H1 (cell line): ENCODE measurements at regions not wholly inside any gene's neighbourhood (a gene's known extent, or its start where the extent isn't known, plus 50 kb on each side); places are given as distances from the start of the nearest gene placed in this dataset.
A peak's percentile ranks its signal among the peaks of the same experiment; 100 is the strongest.

Experiments used
- CTCF ChIA-PET: fragments of 300-600 bp; sonication (Branson Sonifier 250); formaldehyde crosslinking; loops from one replicate; lab custom pipeline; 2021; ENCODE audit not compliant: partially characterized antibody; lab: Charles Lee
- POLR2A ChIA-PET: fragments of 300-600 bp; sonication (Branson Sonifier 250); formaldehyde crosslinking; loops from one replicate; lab custom pipeline; 2021; ENCODE audit warnings: inconsistent platforms; ENCODE audit not compliant: partially characterized antibody; lab: Charles Lee
- DNase-seq, 2 experiments: peaks; one replicate each; pipeline versions ENCODE4 v3.0.0 to v3.0.0-alpha.2; 2010 to 2022; ENCODE audit warnings: low spot score in 2 of 2, low read depth in 1 of 2, mixed read lengths in 1 of 2
- FAIRE-seq: peaks from 2 replicates; lab custom pipeline; 2011; peaks lifted over from hg19 to GRCh38; lab: Jason Lieb, UNC
- H2AFZ ChIP-seq: 2 replicates; pipeline ENCODE4 v1.8.1; 2012; ENCODE audit warnings: low read length, inconsistent platforms
- H2AK5ac ChIP-seq: 2 replicates; pipeline ENCODE4 v1.6.1; 2013; ENCODE audit warnings: low read depth, low read length
- H2BK120ac ChIP-seq: replicated peaks from 2 replicates; pipeline ENCODE3; 2013; ENCODE audit warnings: low read depth, low read length, inconsistent platforms
- H2BK12ac ChIP-seq: 2 replicates; pipeline ENCODE4 v1.6.1; 2013; ENCODE audit warnings: low read depth, low read length
- H2BK15ac ChIP-seq: 2 replicates; pipeline ENCODE4 v1.6.1; 2013; ENCODE audit warnings: low read length
- H2BK20ac ChIP-seq: 2 replicates; pipeline ENCODE4 v1.6.1; 2013; ENCODE audit warnings: low read length
- H2BK5ac ChIP-seq: 2 replicates; pipeline ENCODE4 v1.6.1; 2013; ENCODE audit warnings: low read depth, low read length
- H3K14ac ChIP-seq: 2 replicates; pipeline ENCODE4 v1.6.1; 2013; ENCODE audit warnings: inconsistent platforms; ENCODE audit not compliant: insufficient read length
- H3K18ac ChIP-seq: 2 replicates; pipeline ENCODE4 v1.6.1; 2013; ENCODE audit warnings: low read length; ENCODE audit errors: extremely low read depth
- H3K23ac ChIP-seq: 2 replicates; pipeline ENCODE4 v1.6.1; 2013; ENCODE audit warnings: inconsistent platforms; ENCODE audit not compliant: insufficient read length
- H3K23me2 ChIP-seq: 2 replicates; pipeline ENCODE4 v1.6.1; 2013; ENCODE audit warnings: low read depth, low read length
- H3K27ac ChIP-seq: 2 replicates; pipeline ENCODE4 v1.6.1; 2011; ENCODE audit warnings: low read depth, low read length, inconsistent platforms
- H3K27me3 ChIP-seq, 4 experiments: replicated peaks in 1 of 4; 1 replicate in 1 of 4; 2 replicates in 3 of 4; pipeline versions ENCODE4 v1.6.1 to v1.8.1; 2011 to 2013; ENCODE audit warnings: low read length in 3 of 4, mild to moderate bottlenecking in 3 of 4, inconsistent platforms in 2 of 4, mixed read lengths in 2 of 4, moderate library complexity in 1 of 4; ENCODE audit not compliant: control insufficient read depth in 3 of 4, insufficient read depth in 3 of 4; ENCODE audit errors: extremely low read depth in 1 of 4
- H3K36me3 ChIP-seq, 4 experiments: 2 replicates each; pipeline versions ENCODE4 v1.6.1 to v1.8.1; 2011 to 2013; ENCODE audit warnings: mild to moderate bottlenecking in 4 of 4, low read length in 3 of 4, moderate library complexity in 2 of 4, control low read depth in 1 of 4, inconsistent platforms in 1 of 4; ENCODE audit not compliant: insufficient read depth in 4 of 4, control insufficient read depth in 2 of 4
- H3K4ac ChIP-seq: replicated peaks from 2 replicates; pipeline ENCODE3; 2013; ENCODE audit warnings: low read length, low read depth, mixed read lengths, inconsistent platforms; ENCODE audit not compliant: insufficient read length
- H3K4me1 ChIP-seq, 4 experiments: replicated peaks in 1 of 4; 1 replicate in 1 of 4; 2 replicates in 3 of 4; pipeline versions ENCODE4 v1.6.1 to v1.8.1; 2011 to 2013; ENCODE audit warnings: low read length in 3 of 4, inconsistent platforms in 2 of 4, mixed read lengths in 1 of 4; ENCODE audit not compliant: insufficient read depth in 4 of 4, control insufficient read depth in 3 of 4
- H3K4me2 ChIP-seq, 2 experiments: 2 replicates each; pipeline versions ENCODE4 v1.6.1 to v1.8.1; 2011 to 2013; ENCODE audit warnings: low read depth in 2 of 2, low read length in 2 of 2, control low read depth in 1 of 2, inconsistent platforms in 1 of 2, mild to moderate bottlenecking in 1 of 2; ENCODE audit not compliant: insufficient read depth in 1 of 2
- H3K4me3 ChIP-seq, 4 experiments: fragments of 200-600, 300-600 bp in 1 of 4; sonication (generic), shearing (Covaris generic), sonication (Bioruptor Twin) in 1 of 4; 2 replicates each; pipeline versions ENCODE4 v1.5.1 to v1.8.1; 2011 to 2016; ENCODE audit warnings: low read length in 4 of 4, low read depth in 3 of 4, control low read depth in 2 of 4, inconsistent platforms in 2 of 4, mild to moderate bottlenecking in 2 of 4, mixed read lengths in 1 of 4, moderate library complexity in 1 of 4; ENCODE audit not compliant: insufficient read depth in 2 of 4; ENCODE audit errors: extremely low read depth in 1 of 4
- H3K56ac ChIP-seq: replicated peaks from 2 replicates; pipeline ENCODE3; 2013; ENCODE audit warnings: low read depth, mild to moderate bottlenecking, mixed read lengths, low read length, inconsistent platforms; ENCODE audit not compliant: insufficient read length
- H3K79me1 ChIP-seq: 2 replicates; pipeline ENCODE4 v1.6.1; 2013; ENCODE audit warnings: low read depth, low read length, control low read depth
- H3K79me2 ChIP-seq, 2 experiments: 2 replicates each; pipeline versions ENCODE4 v1.6.1 to v1.8.1; 2012 to 2013; ENCODE audit warnings: low read length in 2 of 2, mild to moderate bottlenecking in 2 of 2, inconsistent platforms in 1 of 2; ENCODE audit not compliant: insufficient read depth in 2 of 2, control insufficient read depth in 1 of 2
- H3K9ac ChIP-seq, 4 experiments: replicated peaks in 1 of 4; 1 replicate in 1 of 4; 2 replicates in 3 of 4; pipeline versions ENCODE4 v1.6.1 to v1.8.1; 2011 to 2013; ENCODE audit warnings: low read depth in 3 of 4, low read length in 3 of 4, control low read depth in 2 of 4, mild to moderate bottlenecking in 2 of 4, moderate library complexity in 2 of 4, inconsistent platforms in 1 of 4; ENCODE audit errors: extremely low read depth in 1 of 4
- H3K9me3 ChIP-seq, 2 experiments: 2 replicates each; pipeline versions ENCODE4 v1.6.1 to v1.8.1; 2012 to 2013; ENCODE audit warnings: mild to moderate bottlenecking in 2 of 2, moderate library complexity in 2 of 2, control low read depth in 1 of 2, inconsistent platforms in 1 of 2, low read depth in 1 of 2, low read length in 1 of 2, mixed read lengths in 1 of 2; ENCODE audit not compliant: insufficient read depth in 2 of 2
- H4K20me1 ChIP-seq, 2 experiments: replicated peaks in 1 of 2; 2 replicates each; pipeline versions ENCODE3 to v1.8.1; 2011 to 2013; ENCODE audit warnings: inconsistent platforms in 2 of 2, low read length in 2 of 2, mild to moderate bottlenecking in 1 of 2; ENCODE audit not compliant: insufficient read depth in 2 of 2, control insufficient read depth in 1 of 2
- H4K5ac ChIP-seq: 2 replicates; pipeline ENCODE4 v1.6.1; 2013; ENCODE audit warnings: low read length, low read depth, mixed read lengths, inconsistent platforms; ENCODE audit not compliant: insufficient read length
- H4K8ac ChIP-seq: 2 replicates; pipeline ENCODE4 v1.8.0; 2013; ENCODE audit warnings: mild to moderate bottlenecking, moderate library complexity, low read length, inconsistent platforms; ENCODE audit not compliant: insufficient read depth; ENCODE audit errors: extremely low read depth
- H4K91ac ChIP-seq: replicated peaks from 2 replicates; pipeline ENCODE3; 2013; ENCODE audit warnings: low read length, mixed read lengths, inconsistent platforms; ENCODE audit not compliant: insufficient read length
- BCL11A ChIP-seq, 2 experiments: IDR thresholded peaks; one replicate each; pipeline ENCODE4 v1.6.1; 2011; ENCODE audit warnings: low read depth in 2 of 2, low read length in 2 of 2, mild to moderate bottlenecking in 2 of 2
- JUN ChIP-seq: IDR thresholded peaks from 2 replicates; pipeline ENCODE4 v1.6.1; 2011; ENCODE audit warnings: low read depth, mild to moderate bottlenecking, improper control_type of control experiment, low read length
- JUND ChIP-seq: IDR thresholded peaks from 2 replicates; pipeline ENCODE4 v1.6.1; 2011; ENCODE audit warnings: mild to moderate bottlenecking, improper control_type of control experiment, low read length
- PHF8 ChIP-seq: fragments of 200-600 bp; sonication (generic); conservative IDR thresholded peaks from 2 replicates; pipeline ENCODE4 v1.7.1; 2012; ENCODE audit warnings: low read depth, mild to moderate bottlenecking, inconsistent platforms, low read length, moderate library complexity
- POU5F1 ChIP-seq: IDR thresholded peaks from 2 replicates; pipeline ENCODE4 v1.6.1; 2011; ENCODE audit warnings: low read depth, mild to moderate bottlenecking, low read length, moderate library complexity
- RAD21 ChIP-seq, 2 experiments: IDR thresholded peaks in 1 of 2; conservative IDR thresholded peaks in 1 of 2; 2 replicates each; pipeline ENCODE4 v1.6.1; 2011; ENCODE audit warnings: low read depth in 2 of 2, low read length in 2 of 2, improper control_type of control experiment in 1 of 2, inconsistent platforms in 1 of 2, mild to moderate bottlenecking in 1 of 2, moderate library complexity in 1 of 2
- SAP30 ChIP-seq: fragments of 300-600 bp; sonication (generic); IDR thresholded peaks from 2 replicates; pipeline ENCODE4 v1.7.1; 2012; ENCODE audit warnings: low read length, moderate library complexity, mild to moderate bottlenecking, inconsistent platforms; ENCODE audit not compliant: insufficient read depth, insufficient replicate concordance
- SRF ChIP-seq: IDR thresholded peaks from 2 replicates; pipeline ENCODE4 v1.6.1; 2011; ENCODE audit warnings: mild to moderate bottlenecking, low read depth, low read length, moderate library complexity
- WGBS, 2 experiments: shearing (Covaris generic) in 1 of 2; methylation state at CpG; one replicate each; pipeline versions ENCODE4 v1.1.6 to v1.1.7; 2013 to 2015; ENCODE audit warnings: low lambda C conversion rate in 2 of 2, mixed read lengths in 2 of 2, inconsistent platforms in 1 of 2, low coverage in 1 of 2, missing lambda C conversion rate in 1 of 2; ENCODE audit not compliant: insufficient replicate concordance in 2 of 2, insufficient coverage in 1 of 2, insufficient read length in 1 of 2; ENCODE audit errors: extremely low coverage in 1 of 2, missing lambda C conversion rate in 1 of 2; 5-methylcytosine and 5-hydroxymethylcytosine counted together

DNA sequence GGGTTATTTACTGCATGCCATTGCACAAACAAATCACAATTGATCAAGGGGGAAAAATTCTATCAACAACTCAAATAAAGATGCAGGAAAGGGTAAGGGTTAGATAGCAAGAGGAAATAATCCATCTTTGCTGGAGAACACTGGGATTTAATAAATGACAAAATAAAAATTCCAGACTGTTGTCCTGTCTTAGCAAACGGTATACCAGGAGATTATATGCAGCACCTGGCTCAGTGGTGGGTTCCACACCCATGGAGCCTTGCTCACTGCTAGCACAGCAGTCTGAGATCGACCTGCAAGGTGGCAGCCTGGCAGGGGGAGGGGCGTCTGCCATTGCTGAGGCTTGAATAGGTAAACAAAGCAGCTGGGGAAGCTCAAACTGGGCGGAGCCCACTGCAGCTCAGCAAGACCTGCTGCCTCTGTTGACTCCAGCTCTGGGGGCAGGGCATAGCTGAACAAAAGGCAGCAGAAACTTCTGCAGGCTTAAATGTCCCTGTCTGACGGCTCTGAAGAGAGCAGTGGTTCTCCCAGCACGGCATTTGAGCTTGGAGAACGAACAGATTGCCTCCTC is 296.5 kb upstream of the THSD7B start:
- Histone ChIP-seq H4K5ac (no peak overlapping the region), H3K4ac (no peak overlapping the region), H2BK12ac (no peak overlapping the region), H3K9ac (no peak overlapping the region), H2AK5ac (no peak overlapping the region), H2BK15ac (no peak overlapping the region), H3K27me3 (no peaks in the 10 kb centered on the region), H3K23ac (no peak overlapping the region), H3K36me3 (no peaks in the 10 kb centered on the region), H3K18ac (no peak overlapping the region), H4K20me1 (no peaks in the 10 kb centered on the region), H3K27ac (no peak overlapping the region), H2BK120ac (no peak overlapping the region), H2BK20ac (no peak overlapping the region), H3K4me2 (no peak overlapping the region), H4K8ac (no peak overlapping the region), H3K4me1 (peaks cover 0 to 2% (median 0%) of the 10 kb centered on the region in 4 experiments; a peak in 1 of 7 replicates), H2BK5ac (no peak overlapping the region), H3K56ac (no peak overlapping the region), H3K9me3 (peaks cover 0 to 5% of the 10 kb centered on the region in 2 experiments; a peak in 3 of 4 replicates), H3K79me1 (no peaks in the 10 kb centered on the region), H3K14ac (no peak overlapping the region), H4K91ac (no peak overlapping the region), H2AFZ (no peak overlapping the region; the same call in 1 of the 2 replicates), H3K79me2 (no peaks in the 10 kb centered on the region), H3K23me2 (no peaks in the 10 kb centered on the region), H3K4me3 (0 out of 8 replicates have a peak overlapping the region, but pooled peaks of 1 of the 4 experiments have one; percentile 3)
- peak in 1 of 2 experiments; percentile 57 for DNase-seq
- TF ChIP-seq RAD21 (IDR thresholded peaks at IDR 0.05 in 1 of 2, conservative IDR thresholded peaks at IDR 0.05 in 1 of 2; ENCODE audit: low read depth in 2 of 2, low read length in 2 of 2): no peak
- no peak for TF ChIP-seq BCL11A (IDR thresholded peaks at IDR 0.05; ENCODE audit: low read depth in 2 of 2, low read length in 2 of 2)
- no peak for TF ChIP-seq PHF8
- TF ChIP-seq SRF: no peak
- TF ChIP-seq JUN: no peak
- TF ChIP-seq JUND: no peak
- no peak for TF ChIP-seq POU5F1
- TF ChIP-seq SAP30: no peak
- no peak for FAIRE-seq
- WGBS, 2 experiments: 81% methylated on average over 7 of the region's 7 CpGs; no CpG with 5 or more reads in 1 of the 2 experiments
- POLR2A ChIA-PET: no interaction called here
- CTCF ChIA-PET: interaction anchor here (0.8 to 2.0 kb wide), 2 partner anchors 19 to 269 kb away, joined by 3 to 6 read pairs; no protein-coding TSS in a partner anchor
